AG04449 (cell line): ENCODE measurements at regions not wholly inside any gene's neighbourhood (a gene's known extent, or its start where the extent isn't known, plus 50 kb on each side); places are given as distances from the start of the nearest gene placed in this dataset.
"Not testable (repeated sequence)": the region's sequence is repeated elsewhere in the genome, so short reads cannot be mapped to it uniquely, and the experiment has no call there.

ENCODE experiments used
- CTCF ChIA-PET: fragments of 350-600 bp; formaldehyde crosslinking; extraction: SDS; loops from one replicate; lab custom pipeline; 2021; ENCODE audit warnings: antibody characterized with exemption; lab: Yijun Ruan, JAX
- POLR2A ChIA-PET: fragments of 400-600, 350-600 bp; formaldehyde crosslinking; extraction: SDS; loops from one replicate; lab custom pipeline; 2020; ENCODE audit warnings: antibody characterized with exemption, inconsistent platforms; lab: Yijun Ruan, JAX
- DNase-seq: peaks from one replicate; pipeline ENCODE4 v3.0.0-alpha.2; 2010; ENCODE audit warnings: low read depth, low spot score
- H3K4me3 ChIP-seq: 2 replicates; pipeline ENCODE4 v1.5.1; 2011; ENCODE audit warnings: low read depth, mild to moderate bottlenecking, control low read depth, low read length
- CTCF ChIP-seq: IDR thresholded peaks from one replicate; pipeline ENCODE4 v1.5.1; 2011; ENCODE audit warnings: mild to moderate bottlenecking, moderate library complexity, low read length, control low read depth, inconsistent platforms; ENCODE audit not compliant: insufficient read depth; ENCODE audit errors: missing control alignments

- POLR2A ChIA-PET = no interaction called here
- CTCF ChIA-PET = no interaction called here
- no peak overlapping the region for H3K4me3 ChIP-seq
- DNase-seq = no peak
- no peak for TF ChIP-seq CTCF
Observed at GRCh38 chr10:2885288-2886278, 181.8 kb upstream of the PFKP start.

- CTCF ChIA-PET, POLR2A ChIA-PET, H3K4me3 ChIP-seq, DNase-seq: not testable (repeated sequence)
Observed at GRCh38 chr10:2883983-2884540, 183.3 kb upstream of the PFKP start.

GRCh38 chr10:2883238-2883637 is 184.1 kb upstream of the PFKP start:
- no peak for DNase-seq
- TF ChIP-seq CTCF = no peak
- ChIA-PET CTCF (no interaction called here), POLR2A (no interaction called here)
- H3K4me3 ChIP-seq = no peak overlapping the region

GRCh38 chr10:2882628-2883027 is 184.7 kb upstream of the PFKP start:
- CTCF ChIA-PET = no interaction called here
- no peak overlapping the region for H3K4me3 ChIP-seq
- no peak for DNase-seq
- TF ChIP-seq CTCF = no peak
- POLR2A ChIA-PET = no interaction called here

- ChIA-PET POLR2A (no interaction called here), CTCF (no interaction called here)
- H3K4me3 ChIP-seq = no peak overlapping the region
- TF ChIP-seq CTCF = no peak
- no peak for DNase-seq
Observed at GRCh38 chr10:2881720-2882620, 185.4 kb upstream of the PFKP start.

GRCh38 chr10:2880050-2880449 is 187.3 kb upstream of the PFKP start:
- DNase-seq, CTCF ChIA-PET, POLR2A ChIA-PET, H3K4me3 ChIP-seq: not testable (repeated sequence)

- TF ChIP-seq CTCF = no peak
- ChIA-PET POLR2A (no interaction called here), CTCF (no interaction called here)
- no peak overlapping the region for H3K4me3 ChIP-seq
- DNase-seq = no peak
Observed at GRCh38 chr10:2878818-2879217, 188.5 kb upstream of the PFKP start.
